ENCODE measurements at regions not wholly inside any gene's neighbourhood (a gene's known extent, or its start where the extent isn't known, plus 50 kb on each side); places are given as distances from the start of the nearest gene placed in this dataset.

GRCh38 chrX:7252013-7252610, 104.2 kb upstream of the PUDP start:
- WGBS, 2 donors, result 73 to 77% methylated on average over 5 of the region's 5 CpGs

GRCh38 chrX:7247346-7247745, 99.4 kb upstream of the PUDP start:
- DNase-seq (ENCODE audit: low spot score in 2 of 2), result no peak
- TF ChIP-seq POLR2A (IDR thresholded peaks at IDR 0.05), result no peak
- no peak for TF ChIP-seq EP300 (IDR thresholded peaks at IDR 0.05)
- no peaks in the 10 kb centered on the region for H3K9me3 ChIP-seq
- no peak overlapping the region for H3K27ac ChIP-seq
- H3K27me3 ChIP-seq, result no peaks in the 10 kb centered on the region
- H3K36me3 ChIP-seq, result no peaks in the 10 kb centered on the region
- no peaks in the 10 kb centered on the region for H3K4me1 ChIP-seq
- WGBS, 2 donors, result 77 to 82% methylated on average over 2 of the region's 2 CpGs
- no peak overlapping the region for H3K4me3 ChIP-seq

More at GRCh38 chrX:7252013-7252610, 104.2 kb upstream of the PUDP start:
- no peak overlapping the region for H3K27ac ChIP-seq
- no peaks in the 10 kb centered on the region for H3K9me3 ChIP-seq
- no peak for TF ChIP-seq POLR2A (IDR thresholded peaks at IDR 0.05)
- no peak for TF ChIP-seq EP300 (IDR thresholded peaks at IDR 0.05)
- TF ChIP-seq CTCF (IDR thresholded peaks at IDR 0.05), result no peak
- no peak overlapping the region for H3K4me3 ChIP-seq
- peaks cover 0 to 27% (median 0%) of the 10 kb centered on the region in 3 donors for H3K36me3 ChIP-seq
- H3K27me3 ChIP-seq, result no peaks in the 10 kb centered on the region
- DNase-seq (ENCODE audit: low spot score in 2 of 2), result no peak
- H3K4me1 ChIP-seq, result no peaks in the 10 kb centered on the region

GRCh38 chrX:7244405-7244804, 96.5 kb upstream of the PUDP start:
- DNase-seq (ENCODE audit: low spot score in 2 of 2), result no peak
- WGBS, 2 donors, result 70 to 73% methylated on average over 3 of the region's 3 CpGs
- TF ChIP-seq POLR2A (IDR thresholded peaks at IDR 0.05), result no peak
- TF ChIP-seq CTCF (IDR thresholded peaks at IDR 0.05), result no peak
- no peak for TF ChIP-seq EP300 (IDR thresholded peaks at IDR 0.05)

GRCh38 chrX:7242613-7243012, 94.7 kb upstream of the PUDP start:
- TF ChIP-seq CTCF (IDR thresholded peaks at IDR 0.05) (no peak), EP300 (IDR thresholded peaks at IDR 0.05) (no peak), POLR2A (IDR thresholded peaks at IDR 0.05) (no peak)
- Histone ChIP-seq H3K4me1 (no peaks in the 10 kb centered on the region), H3K4me3 (no peak overlapping the region), H3K36me3 (no peaks in the 10 kb centered on the region), H3K9me3 (no peaks in the 10 kb centered on the region), H3K27ac (no peak overlapping the region), H3K27me3 (no peaks in the 10 kb centered on the region)
- DNase-seq (ENCODE audit: low spot score in 2 of 2), result no peak
- WGBS, 2 donors, result 88 to 92% methylated on average over 1 of the region's 1 CpG

More at GRCh38 chrX:7244405-7244804, 96.5 kb upstream of the PUDP start:
- no peaks in the 10 kb centered on the region for H3K27me3 ChIP-seq
- H3K4me1 ChIP-seq, result no peaks in the 10 kb centered on the region
- no peaks in the 10 kb centered on the region for H3K9me3 ChIP-seq
- H3K4me3 ChIP-seq, result no peak overlapping the region
- H3K36me3 ChIP-seq, result no peaks in the 10 kb centered on the region
- H3K27ac ChIP-seq, result no peak overlapping the region

GRCh38 chrX:7240929-7241328, 93.0 kb upstream of the PUDP start:
- no peak for DNase-seq (ENCODE audit: low spot score in 2 of 2)
- WGBS, 2 donors, result 88 to 91% methylated on average over 2 of the region's 2 CpGs

More at GRCh38 chrX:7240929-7241328, 93.0 kb upstream of the PUDP start:
- Histone ChIP-seq H3K36me3 (no peaks in the 10 kb centered on the region), H3K9me3 (no peaks in the 10 kb centered on the region), H3K27me3 (no peaks in the 10 kb centered on the region), H3K4me1 (no peaks in the 10 kb centered on the region), H3K4me3 (no peak overlapping the region), H3K27ac (no peak overlapping the region)
- TF ChIP-seq EP300 (IDR thresholded peaks at IDR 0.05) (no peak), POLR2A (IDR thresholded peaks at IDR 0.05) (no peak), CTCF (IDR thresholded peaks at IDR 0.05) (no peak)
